Putamen (tissue), 1 donor: ENCODE measurements at regions not wholly inside any gene's neighbourhood (a gene's known extent, or its start where the extent isn't known, plus 50 kb on each side); places are given as distances from the start of the nearest gene placed in this dataset.

Source experiments
- DNase-seq: peaks from one replicate; pipeline ENCODE4 v3.0.0-alpha.2; 2016; ENCODE audit warnings: low spot score

DNA sequence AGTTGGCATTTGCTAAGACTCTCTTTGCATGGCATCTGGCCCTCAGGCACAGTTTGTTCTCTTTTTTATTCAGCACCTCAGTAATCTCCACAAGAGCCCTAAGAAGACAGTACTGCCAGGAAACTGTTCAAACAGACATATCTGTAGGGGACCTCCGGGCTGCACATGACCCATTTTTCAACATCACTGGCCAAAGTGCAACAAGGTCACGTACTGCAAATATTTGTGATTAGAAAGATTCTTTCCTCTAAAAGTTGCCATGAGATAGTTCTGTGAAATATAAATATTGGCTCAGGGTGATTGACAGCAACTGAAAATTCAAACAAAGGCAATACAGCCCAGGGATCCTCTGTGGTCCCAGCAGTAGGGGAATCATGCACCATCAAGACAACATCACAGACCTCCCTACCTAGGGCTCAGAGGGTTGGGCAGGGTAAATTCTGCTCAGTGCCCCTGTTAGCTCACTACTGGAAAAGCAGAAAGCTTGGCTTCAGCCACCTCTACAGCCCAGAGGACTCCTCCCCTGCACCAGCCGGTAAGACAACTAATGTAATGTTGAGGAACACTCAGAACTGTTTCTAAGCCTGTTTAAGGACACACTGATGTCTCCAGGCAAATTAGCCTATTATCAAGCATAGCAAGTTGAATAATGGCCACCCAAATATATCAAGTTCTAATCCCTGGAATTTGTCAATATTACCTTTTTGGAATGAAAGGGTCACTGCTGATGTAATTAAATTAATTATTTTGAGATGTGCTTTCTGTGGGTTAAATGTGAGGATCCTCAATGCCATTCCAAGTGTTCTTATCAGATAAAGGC, 117.4 kb upstream of the LPP start:
- no peak for DNase-seq

DNA sequence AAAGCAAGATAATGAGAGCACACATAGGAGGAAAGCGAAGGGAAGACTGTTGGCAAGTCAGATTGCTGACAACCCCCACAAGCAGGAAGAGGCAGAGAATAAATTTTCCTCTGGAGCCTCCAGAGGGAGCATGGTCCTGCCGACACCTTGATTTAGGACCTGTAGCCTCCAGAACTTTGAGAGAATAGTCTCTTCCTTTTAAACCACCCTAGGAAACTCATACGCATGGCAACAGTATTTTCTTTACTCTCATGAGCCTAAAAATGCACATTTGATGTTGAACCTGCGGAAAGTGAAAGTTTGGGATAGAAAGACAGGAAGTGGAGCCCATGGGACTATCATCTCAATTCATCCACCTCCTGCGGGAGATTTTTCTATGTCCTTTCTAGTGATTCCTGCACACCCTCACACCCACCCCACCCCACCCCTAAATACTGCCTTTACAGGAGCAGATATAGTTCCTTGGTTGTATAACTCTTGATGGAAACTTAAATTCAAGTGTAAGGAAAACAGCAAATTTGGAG, 116.7 kb upstream of the LPP start:
- DNase-seq: no peak

DNA sequence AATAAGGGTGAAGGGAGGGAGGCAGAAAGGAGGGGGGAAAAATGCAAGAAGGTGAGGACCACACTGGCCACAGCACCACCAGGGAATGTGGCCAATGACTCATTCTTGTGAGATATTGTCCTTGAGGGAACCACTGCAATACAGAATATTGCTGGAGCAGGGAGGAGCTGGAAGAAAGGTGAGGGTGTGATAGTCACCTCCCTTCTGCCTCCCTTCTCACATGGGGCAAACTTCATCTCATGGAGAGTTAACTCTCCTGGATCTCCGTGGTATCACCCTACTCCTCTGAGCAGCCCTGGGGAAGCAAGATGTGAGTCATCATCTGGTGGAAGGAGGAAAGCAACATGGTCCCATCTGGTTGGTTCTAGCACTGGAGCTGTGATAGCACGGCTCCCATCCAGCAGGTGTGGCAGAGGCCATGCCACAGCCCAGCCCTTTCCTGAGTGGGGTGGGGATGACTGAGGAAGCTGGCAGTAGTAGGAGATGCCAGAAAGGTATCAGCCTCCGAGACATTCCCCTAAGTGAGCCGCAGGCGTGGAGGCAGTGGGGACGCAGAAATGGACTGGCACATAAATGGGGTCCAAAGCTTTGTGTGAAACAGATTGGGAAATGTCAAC, 115.9 kb upstream of the LPP start:
- DNase-seq: no peak

DNA sequence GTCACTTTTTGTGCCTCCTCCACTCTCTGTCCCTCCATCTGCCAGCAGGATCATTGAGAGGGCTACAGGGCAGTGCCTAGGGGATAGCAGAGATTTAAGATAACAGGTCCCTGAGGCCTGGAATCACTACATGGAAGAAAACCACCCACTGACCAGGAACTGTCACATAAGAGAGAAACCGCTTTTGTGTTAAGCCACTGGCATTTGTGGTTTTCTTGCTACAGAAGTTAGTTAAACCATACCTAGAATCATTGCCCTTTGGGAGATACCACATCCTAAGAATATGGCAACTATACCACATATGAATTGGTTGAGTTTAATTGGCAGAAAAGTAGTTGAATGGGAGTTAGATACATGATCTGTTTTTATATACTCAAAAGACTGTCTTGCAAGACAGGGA, 112.8 kb upstream of the LPP start:
- no peak for DNase-seq

DNA sequence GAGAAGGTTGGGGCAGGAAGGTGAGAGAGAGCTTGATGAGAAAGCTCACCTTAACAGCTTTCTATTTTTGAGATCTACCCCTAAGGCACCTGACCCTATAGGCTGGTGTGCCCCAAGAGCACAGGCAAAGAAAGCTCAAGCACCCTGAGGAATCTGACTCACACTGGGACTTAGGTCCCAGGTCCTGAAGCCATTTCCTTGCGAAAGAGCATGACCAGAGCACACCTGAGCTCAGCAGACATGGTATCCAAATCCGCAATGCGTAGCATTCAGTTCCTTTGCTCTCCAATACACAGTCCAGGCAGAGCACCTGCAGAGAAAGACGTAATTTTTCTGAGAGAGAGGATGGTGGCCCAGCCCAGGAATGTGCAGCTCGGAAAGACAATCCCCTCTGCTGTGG, 112.1 kb upstream of the LPP start:
- DNase-seq: no peak

DNA sequence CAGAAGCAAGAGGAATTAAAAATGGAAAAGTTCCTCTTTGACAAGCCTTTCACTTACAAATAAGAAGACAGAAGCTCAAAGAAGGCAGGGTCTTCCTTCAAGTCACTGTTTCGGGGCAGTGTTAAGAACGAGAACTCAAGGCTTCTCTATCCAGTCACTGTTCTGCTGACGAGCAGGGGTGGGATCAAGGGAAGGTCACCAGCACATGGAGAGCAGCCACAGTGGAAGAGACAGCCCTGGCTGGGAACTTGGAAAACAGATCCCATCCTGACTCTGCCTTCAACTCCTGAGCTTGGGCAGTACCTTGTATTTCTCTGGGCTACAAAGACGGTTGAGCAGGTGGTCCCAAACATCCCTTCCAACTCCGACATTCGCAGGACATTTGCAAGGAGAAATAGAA, 111.5 kb upstream of the LPP start:
- no peak for DNase-seq

DNA sequence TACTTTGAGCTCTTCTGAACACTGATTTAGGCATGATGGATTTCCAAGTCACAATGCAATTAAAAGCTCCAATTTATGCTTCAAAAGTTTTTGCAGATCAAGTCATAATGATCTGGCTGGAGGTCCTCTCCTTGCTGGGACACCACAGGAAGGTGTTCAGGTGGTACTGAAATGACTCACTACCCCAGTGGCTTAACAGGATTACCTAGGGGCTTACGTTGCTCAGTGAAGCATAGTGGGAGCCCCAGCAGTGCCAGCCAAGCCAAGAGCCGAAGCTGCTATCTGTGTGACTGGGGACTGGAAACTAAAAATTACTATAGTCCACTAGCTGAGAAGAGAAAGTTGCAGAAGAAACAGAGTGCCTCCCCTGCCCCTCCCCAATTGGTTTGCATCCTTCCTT, 110.1 kb upstream of the LPP start:
- no peak for DNase-seq

DNA sequence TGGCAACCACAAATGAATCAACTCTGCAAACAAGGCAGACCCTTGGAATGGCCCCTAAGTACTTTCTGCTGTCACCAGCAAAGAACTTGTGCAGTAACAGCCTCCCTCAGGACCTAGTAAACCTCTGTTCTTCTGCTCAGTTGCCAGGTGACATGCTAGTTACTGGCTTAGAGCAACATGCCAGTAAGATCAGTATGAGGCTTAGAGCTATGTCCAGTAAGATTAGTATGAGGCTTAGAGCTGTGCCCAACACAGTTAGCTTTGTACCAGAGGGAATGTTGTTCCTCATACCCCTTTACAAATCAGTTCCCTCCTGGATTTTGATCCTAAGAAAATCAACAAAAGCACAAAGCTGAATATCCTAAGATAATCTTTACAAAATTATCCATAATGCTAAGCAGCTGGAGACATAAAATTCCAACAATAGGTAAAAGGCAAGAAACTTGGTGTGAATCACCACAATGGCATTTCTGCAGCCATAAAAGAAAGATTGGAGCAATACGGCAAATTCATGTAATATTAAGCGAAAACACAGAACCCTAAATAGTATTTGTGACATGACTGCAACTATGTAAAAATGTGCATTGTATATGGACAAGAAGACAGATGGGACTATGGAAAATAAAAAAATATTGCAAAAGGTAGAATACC, 107.3 kb upstream of the LPP start:
- DNase-seq: no peak

DNA sequence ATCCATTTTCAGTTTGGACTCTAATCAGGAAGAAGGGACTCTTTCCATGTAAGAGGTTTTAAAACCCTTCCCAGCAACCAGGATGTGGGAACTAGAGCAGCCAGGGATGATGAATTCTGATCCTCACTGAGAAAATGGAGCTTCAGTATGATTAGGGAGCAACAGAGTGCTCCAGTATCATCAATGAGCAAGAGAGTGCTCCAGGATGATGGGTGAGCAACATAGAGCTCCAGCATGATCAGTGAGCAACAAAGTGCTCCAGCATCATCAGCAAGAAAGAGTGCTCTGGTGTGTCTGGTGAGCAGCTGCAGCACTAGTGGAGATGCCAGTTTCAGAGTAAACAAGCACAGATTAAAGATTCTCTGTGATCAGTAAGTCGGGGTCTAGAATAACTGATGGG, 106.4 kb upstream of the LPP start:
- DNase-seq: no peak

DNA sequence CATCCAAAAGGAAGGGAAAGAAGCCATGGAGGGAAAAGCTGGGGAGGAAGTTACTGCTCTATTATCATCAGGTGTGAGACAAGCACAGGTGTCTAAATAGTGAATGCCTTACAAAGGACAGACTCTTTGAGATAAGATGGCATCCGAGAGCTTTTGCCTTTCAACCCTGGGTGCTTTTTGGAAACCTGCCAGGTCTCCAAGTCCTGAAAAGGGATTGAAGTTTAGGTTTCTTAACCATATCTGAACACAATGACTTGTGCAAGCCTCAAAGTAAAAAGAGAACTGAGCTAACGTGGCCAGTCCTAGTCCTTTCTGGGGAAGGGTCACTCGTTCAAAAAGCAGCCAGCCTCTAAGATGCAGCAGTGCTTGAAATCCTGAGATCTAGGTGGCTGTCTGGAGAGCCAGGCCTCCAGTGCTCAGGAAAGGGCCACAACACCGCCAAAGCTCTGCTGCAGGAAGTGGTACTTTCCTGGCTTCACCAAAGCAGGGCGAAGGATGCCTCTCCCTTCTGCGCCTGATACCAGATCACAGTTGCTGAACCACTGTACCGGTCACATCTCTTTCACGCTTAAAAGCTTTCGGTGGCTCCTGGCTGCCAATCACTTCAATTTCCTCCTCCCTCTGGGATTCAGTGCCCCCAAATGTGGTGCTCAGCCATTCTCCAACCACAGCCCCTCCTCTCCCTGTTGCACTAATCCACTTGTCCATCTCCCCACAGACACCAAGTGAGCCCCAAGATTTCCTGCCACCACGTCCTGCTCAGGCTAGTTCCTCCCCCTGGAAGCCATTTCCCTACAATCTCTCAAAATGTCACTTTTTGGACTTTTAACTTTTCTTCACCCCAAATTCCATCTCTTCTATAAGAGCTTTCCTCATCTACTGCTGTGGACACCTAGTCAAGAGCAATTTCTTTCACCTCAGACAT, 104.1 kb upstream of the LPP start:
- no peak for DNase-seq

DNA sequence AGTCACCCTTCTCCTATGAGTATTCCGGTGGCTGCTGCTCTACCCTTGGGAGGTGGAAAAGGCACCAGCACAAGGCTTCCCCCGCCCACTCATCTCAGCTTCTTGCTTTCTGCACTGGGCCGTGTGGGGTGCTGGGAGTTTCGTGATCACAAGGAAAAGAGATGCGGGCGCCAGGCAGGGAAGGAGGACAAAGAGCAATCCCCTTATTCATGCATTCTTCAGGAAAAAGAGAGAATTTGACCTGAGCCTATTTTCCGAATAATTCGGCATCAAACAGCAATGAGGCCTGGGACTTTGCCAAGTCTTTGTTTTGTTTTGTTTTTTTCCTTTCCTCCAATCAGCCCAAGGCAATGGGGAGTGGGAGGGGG, 102.2 kb upstream of the LPP start:
- no peak for DNase-seq

DNA sequence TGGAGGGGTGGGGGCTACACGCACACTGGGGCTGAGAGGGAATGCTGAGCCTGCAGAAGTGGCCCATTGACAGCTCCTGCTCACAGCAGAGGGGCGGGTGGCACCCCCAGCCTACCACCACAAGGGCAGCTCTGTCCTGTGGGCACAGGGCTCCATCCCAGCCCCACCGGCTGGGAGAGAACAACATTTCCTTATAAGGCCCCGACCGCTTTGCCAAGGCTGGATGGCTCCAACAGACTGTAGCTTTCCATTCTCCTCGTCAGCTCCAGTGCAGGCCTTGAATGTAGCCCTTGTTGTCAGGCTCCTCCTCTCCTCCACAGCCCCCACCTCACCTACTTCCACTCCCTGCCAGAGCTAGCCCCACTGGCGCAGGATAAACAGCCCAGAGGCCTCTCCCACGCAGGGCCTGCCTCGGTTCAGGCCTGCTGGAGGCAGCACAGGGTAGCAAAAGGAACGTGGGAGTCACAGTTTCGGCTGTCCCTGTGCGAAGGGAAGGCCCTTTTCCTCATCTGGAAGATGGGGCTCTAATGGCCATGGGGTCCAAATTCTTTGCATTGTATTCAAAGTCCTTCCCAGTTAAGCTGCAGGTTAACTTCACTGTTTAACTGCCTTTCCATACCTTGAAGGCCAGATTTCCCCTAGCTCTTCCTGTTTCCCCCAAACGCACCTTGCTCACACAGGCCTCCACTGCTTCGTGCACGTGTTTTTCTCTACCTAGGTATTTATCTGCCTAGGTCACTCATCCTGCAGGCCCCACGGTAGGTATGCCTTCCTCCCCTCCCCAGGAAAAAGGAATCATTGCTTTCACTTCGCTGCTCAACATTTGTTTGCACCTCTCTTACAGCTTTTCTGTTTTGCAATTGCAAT, 101.6 kb upstream of the LPP start:
- DNase-seq: peak; percentile 100

DNA sequence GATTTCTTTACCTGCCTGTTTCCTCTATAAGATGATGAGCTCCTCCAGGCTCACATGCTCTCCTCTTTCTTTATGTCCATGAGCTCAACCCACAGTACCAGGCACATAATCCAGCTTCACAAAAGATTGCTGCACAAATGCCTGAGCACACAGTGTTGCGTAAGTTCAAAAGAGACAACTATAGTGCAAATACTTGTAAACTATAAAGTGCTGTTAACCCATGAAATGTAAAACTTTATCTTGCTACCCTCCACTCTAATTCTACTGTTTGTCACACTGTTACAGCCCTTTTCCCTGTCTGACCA, 101.0 kb upstream of the LPP start:
- DNase-seq: no peak

DNA sequence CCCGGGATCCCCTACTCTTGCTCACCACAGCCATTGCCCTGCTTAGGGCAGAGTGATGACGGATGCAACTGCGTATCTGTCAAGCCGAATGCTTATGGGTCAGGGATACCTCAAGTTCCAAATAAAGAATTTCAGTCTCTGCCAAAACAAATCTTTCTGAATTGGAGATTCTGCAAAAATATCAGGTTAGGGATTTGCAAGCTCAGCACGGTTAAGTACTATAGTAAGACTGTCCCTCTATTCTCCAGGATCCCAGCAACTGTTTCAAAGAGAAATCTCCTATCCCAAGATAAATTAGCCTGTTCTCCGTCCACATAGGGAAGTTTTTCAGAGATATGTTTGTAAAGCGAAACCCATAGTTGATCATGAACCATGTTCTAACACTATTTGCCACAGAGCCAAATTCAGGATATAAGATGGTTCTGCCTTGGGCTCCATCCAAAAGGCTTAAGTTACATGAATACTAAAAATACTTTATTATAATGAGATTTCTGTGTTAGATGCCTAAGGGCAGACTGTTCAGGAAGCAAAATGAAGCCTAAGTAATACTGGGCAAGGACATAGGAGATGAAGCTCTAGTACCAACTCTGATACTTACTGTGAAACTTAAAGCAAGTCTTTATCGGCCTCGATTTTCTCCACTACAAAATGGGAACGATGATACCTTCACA, 100.1 kb upstream of the LPP start:
- no peak for DNase-seq

DNA sequence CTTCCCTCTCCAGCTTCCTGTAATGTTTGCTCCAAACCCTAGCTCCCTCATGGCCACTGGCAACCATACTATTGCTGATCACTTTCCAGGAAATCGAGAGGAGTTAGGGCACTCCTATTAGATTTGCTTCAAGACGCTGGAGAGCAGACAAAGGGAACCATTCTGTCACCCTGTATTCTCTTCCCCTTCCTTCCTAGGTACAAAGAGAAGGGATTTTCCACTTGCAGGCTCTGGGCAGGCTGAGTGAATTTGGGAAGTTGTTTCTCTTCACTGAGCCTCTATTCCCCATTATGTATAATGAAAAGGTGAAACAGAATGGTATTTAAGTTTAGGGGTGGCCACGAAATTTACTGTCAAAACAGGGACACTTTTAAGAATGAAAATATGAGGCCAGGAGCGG, 99.4 kb upstream of the LPP start:
- no peak for DNase-seq

DNA sequence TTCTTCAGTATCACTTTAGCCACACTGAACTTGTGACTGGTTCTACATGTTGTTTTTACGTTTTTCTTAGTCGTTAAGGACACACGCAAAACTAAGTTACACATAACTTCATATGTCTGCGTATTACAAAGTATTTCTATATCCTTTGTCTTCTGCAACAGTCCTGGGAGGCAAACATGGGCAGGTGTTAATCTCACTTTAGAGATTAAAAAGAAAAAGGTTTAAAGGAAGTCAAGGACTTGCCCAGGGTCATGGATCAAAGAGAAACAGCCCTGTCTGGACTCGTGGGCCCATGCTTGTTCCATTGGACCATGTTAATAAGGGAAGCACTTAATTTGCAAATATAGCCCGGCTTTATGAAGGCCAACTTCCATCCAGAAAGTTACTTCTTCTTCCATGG, 98.6 kb upstream of the LPP start:
- DNase-seq: no peak

DNA sequence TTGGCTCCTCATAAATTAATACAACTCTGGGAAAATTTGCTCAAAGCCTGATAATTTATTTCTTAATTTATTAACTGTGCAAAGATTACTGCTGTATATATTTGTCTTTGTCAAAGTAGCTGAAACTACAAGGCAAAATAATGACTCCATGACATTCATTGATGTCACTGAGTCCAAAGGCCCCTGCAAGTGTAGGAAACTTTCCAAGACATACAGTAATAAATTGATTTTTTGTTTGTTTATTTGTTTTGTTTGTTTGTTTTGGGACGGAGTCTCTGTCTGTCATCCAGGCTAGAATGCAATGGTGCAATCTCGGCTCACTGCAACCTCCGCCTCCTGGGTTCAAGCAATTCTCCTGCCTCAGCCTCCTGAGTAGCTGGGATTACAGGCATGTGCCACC, 96.8 kb upstream of the LPP start:
- no peak for DNase-seq

DNA sequence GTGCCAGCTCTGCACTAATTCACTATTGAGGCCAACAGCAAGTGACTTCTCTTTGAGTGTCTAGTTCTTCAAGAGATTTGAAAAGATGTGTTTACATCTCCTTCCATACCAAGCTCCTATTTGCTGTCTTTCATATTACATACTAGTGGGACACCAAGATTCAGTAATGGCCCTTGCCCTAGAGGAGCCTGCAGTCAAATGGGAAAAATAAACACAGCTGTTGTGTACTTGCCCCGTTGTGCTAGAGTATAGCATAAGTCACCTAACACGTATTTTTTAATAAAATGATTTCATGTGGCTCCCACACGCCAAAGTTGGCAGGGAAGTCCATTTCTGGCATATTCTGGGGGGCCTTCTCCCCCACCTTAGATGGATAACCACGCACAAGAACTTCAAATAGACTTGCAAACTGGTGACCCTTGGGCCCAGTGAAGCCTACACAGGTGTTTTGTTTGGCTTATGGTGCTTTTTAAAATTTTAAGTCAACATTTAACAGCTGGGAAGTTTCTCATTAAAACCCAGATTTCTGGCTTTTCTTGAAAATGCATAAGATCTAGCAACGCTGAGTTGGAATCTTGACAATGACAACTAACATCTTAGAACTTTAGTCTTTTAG, 95.3 kb upstream of the LPP start:
- DNase-seq: no peak

DNA sequence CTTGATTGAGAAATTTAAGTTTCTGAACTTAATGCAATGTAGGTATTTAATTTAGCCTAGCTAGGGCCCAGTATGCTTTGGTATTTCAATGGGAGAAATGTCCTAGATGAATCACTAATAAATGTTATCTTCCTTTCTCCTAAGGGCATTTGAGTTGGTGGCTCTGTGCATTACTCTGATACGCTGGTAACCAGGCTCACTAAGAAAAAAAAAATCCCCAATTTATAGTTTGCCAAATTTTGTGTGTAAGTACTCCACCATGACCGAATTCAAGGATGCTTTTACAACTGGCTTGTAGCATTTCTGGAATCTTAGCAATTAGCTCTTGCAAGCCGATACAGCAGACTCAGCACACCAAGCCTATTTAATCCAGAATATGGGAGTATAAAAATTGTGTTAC, 94.6 kb upstream of the LPP start:
- DNase-seq: no peak

DNA sequence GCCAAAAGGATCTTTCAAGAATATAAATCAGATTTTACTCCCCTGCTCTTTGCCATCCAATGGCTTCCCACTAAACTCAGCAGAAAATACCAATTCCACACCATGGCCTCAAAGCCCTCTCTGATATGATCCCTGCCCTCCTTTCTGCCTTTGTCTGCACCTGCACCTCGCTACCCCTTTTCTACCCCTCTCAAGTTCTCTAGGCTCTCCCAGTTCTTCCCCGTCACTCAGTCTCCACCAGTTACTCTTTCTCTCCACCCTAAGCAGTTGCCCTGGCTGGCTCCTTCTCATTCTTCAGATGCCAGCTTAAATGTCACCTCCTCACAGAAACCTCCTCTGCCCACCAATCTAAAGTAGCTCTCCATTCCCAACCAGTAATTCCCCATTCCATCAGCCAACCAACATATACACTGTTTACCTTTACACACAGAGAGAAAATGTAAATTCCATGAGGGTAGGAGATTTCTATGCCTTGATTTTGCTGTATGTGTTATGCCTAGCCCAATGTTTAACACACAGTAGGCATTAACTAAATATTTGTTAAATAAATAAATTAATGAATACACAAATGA, 93.6 kb upstream of the LPP start:
- no peak for DNase-seq
